HEK293 (cell line): ENCODE measurements at regions not wholly inside any gene's neighbourhood (a gene's known extent, or its start where the extent isn't known, plus 50 kb on each side); places are given as distances from the start of the nearest gene placed in this dataset.

Experiments
- CTCF ChIA-PET: fragments of 350-600 bp; formaldehyde crosslinking; extraction: SDS; loops from one replicate; lab custom pipeline; 2021; ENCODE audit warnings: antibody characterized with exemption; lab: Yijun Ruan, JAX
- POLR2A ChIA-PET: fragments of 300-600 bp; formaldehyde crosslinking; extraction: SDS; loops from one replicate; lab custom pipeline; 2020; ENCODE audit warnings: antibody characterized with exemption, inconsistent platforms; lab: Yijun Ruan, JAX
- H3K27ac ChIP-seq: fragments of 200-500 bp; sonication (Bioruptor generic); 2 replicates; pipeline ENCODE4 v1.5.1; 2014; ENCODE audit warnings: low read depth, low read length, control low read depth, inconsistent platforms; ENCODE audit errors: extremely low read depth
- H3K36me3 ChIP-seq, 2 experiments: fragments of 200-500 bp in 1 of 2; sonication (Bioruptor generic) in 1 of 2; 1 replicate in 1 of 2; 2 replicates in 1 of 2; pipeline ENCODE4 v1.5.1; 2014 to 2017; ENCODE audit warnings: inconsistent platforms in 2 of 2, low read length in 2 of 2; ENCODE audit not compliant: control insufficient read depth in 2 of 2, insufficient read depth in 1 of 2
- H3K4me1 ChIP-seq: fragments of 200-500 bp; sonication (Bioruptor generic); 2 replicates; pipeline ENCODE4 v1.5.1; 2014; ENCODE audit warnings: mild to moderate bottlenecking, low read length, inconsistent platforms; ENCODE audit not compliant: control insufficient read depth, insufficient read depth
- H3K4me3 ChIP-seq: 2 replicates; pipeline ENCODE4 v1.5.1; 2011; ENCODE audit warnings: low read depth, mild to moderate bottlenecking, control low read depth, low read length, moderate library complexity
- H3K9me3 ChIP-seq: fragments of 200-500 bp; sonication (Bioruptor generic); 2 replicates; pipeline ENCODE4 v1.5.1; 2014; ENCODE audit warnings: low read depth, low read length, inconsistent platforms; ENCODE audit not compliant: control insufficient read depth, insufficient read depth
- BCL11B ChIP-seq: fragments of 450-650 bp; formaldehyde crosslinking; IDR thresholded peaks from 2 replicates; pipeline ENCODE4 v1.5.1; 2016; ENCODE audit warnings: low read depth, missing biosample characterization, missing genetic modification characterization
- GFI1B ChIP-seq: fragments of 450-650 bp; formaldehyde crosslinking; IDR thresholded peaks from 2 replicates; pipeline ENCODE4 v1.5.1; 2016; ENCODE audit warnings: missing biosample characterization, missing genetic modification characterization
- KLF9 ChIP-seq: fragments of 450-650 bp; formaldehyde crosslinking; IDR thresholded peaks from 2 replicates; pipeline ENCODE4 v1.5.1; 2016; ENCODE audit warnings: missing biosample characterization, missing genetic modification characterization, low read depth
- SP3 ChIP-seq: fragments of 450-650 bp; formaldehyde crosslinking; IDR thresholded peaks from 2 replicates; pipeline ENCODE4 v1.5.1; 2016; ENCODE audit warnings: missing biosample characterization, missing genetic modification characterization
- ZBTB11 ChIP-seq: fragments of 450-650 bp; formaldehyde crosslinking; conservative IDR thresholded peaks from 2 replicates; pipeline ENCODE4 v1.5.1; 2016; ENCODE audit warnings: low read depth, missing biosample characterization, missing genetic modification characterization
- ZBTB26 ChIP-seq: fragments of 450-650 bp; formaldehyde crosslinking; optimal IDR thresholded peaks from 2 replicates; pipeline ENCODE3; 2016; ENCODE audit warnings: missing biosample characterization, mild to moderate bottlenecking, missing genetic modification characterization
- ZBTB49 ChIP-seq: fragments of 450-650 bp; formaldehyde crosslinking; IDR thresholded peaks from 2 replicates; pipeline ENCODE4 v1.5.1; 2016; ENCODE audit warnings: missing biosample characterization, missing genetic modification characterization, low read depth
- ZNF155 ChIP-seq: fragments of 450-650 bp; formaldehyde crosslinking; IDR thresholded peaks from 2 replicates; pipeline ENCODE4 v1.5.1; 2016; ENCODE audit warnings: missing biosample characterization, missing genetic modification characterization
- ZNF398 ChIP-seq: fragments of 450-650 bp; formaldehyde crosslinking; IDR thresholded peaks from 2 replicates; pipeline ENCODE4 v1.5.1; 2017; ENCODE audit warnings: missing biosample characterization, missing genetic modification characterization
- ZNF404 ChIP-seq: fragments of 450-650 bp; formaldehyde crosslinking; IDR thresholded peaks from 2 replicates; pipeline ENCODE4 v1.5.1; 2017; ENCODE audit warnings: missing biosample characterization, missing genetic modification characterization
- ZNF449 ChIP-seq: fragments of 450-650 bp; formaldehyde crosslinking; IDR thresholded peaks from 2 replicates; pipeline ENCODE4 v1.5.1; 2017; ENCODE audit warnings: missing biosample characterization, mild to moderate bottlenecking, missing genetic modification characterization, moderate library complexity
- ZNF501 ChIP-seq: fragments of 450-650 bp; formaldehyde crosslinking; IDR thresholded peaks from 2 replicates; pipeline ENCODE4 v1.5.1; 2016; ENCODE audit warnings: missing biosample characterization, missing genetic modification characterization
- ZNF548 ChIP-seq: fragments of 450-650 bp; formaldehyde crosslinking; IDR thresholded peaks from 2 replicates; pipeline ENCODE4 v1.5.1; 2016; ENCODE audit warnings: missing biosample characterization, missing genetic modification characterization
- ZNF558 ChIP-seq: fragments of 450-650 bp; formaldehyde crosslinking; IDR thresholded peaks from 2 replicates; pipeline ENCODE4 v1.5.1; 2016; ENCODE audit warnings: missing biosample characterization, missing genetic modification characterization
- ZNF596 ChIP-seq: fragments of 450-650 bp; IDR thresholded peaks from 2 replicates; pipeline ENCODE4 v1.5.0; 2018; ENCODE audit warnings: missing biosample characterization, mild to moderate bottlenecking, missing genetic modification characterization, moderate library complexity
- ZNF639 ChIP-seq: fragments of 450-650 bp; formaldehyde crosslinking; IDR thresholded peaks from 2 replicates; pipeline ENCODE4 v1.5.1; 2016; ENCODE audit warnings: missing biosample characterization, missing genetic modification characterization
- ZNF645 ChIP-seq: fragments of 450-650 bp; formaldehyde crosslinking; IDR thresholded peaks from 2 replicates; pipeline ENCODE4; 2016; ENCODE audit warnings: missing biosample characterization, missing genetic modification characterization
- ZSCAN30 ChIP-seq: fragments of 450-650 bp; IDR thresholded peaks from 2 replicates; pipeline ENCODE4 v1.5.1; 2018; ENCODE audit warnings: missing biosample characterization, mild to moderate bottlenecking, missing genetic modification characterization, moderate library complexity

GRCh38 chr3:34387826-34388564 is 589.6 kb downstream of the PDCD6IP start:
- POLR2A ChIA-PET: no interaction called here
- no peaks in the 10 kb centered on the region for H3K9me3 ChIP-seq
- TF ChIP-seq GFI1B (no peak), ZBTB49 (tag by site-specific recombination) (no peak), ZNF558 (tag by site-specific recombination) (no peak), ZNF155 (no peak), ZNF449 (tag by site-specific recombination) (no peak), ZSCAN30 (tag by site-specific recombination) (no peak), ZBTB11 (tag by site-specific recombination) (no peak), ZNF645 (tag by site-specific recombination) (no peak), ZNF398 (tag by site-specific recombination) (no peak), BCL11B (tag by site-specific recombination) (no peak), ZNF548 (tag by site-specific recombination) (no peak), ZNF639 (tag by site-specific recombination) (no peak), KLF9 (tag by site-specific recombination) (no peak), SP3 (tag by site-specific recombination) (no peak), ZNF501 (tag by site-specific recombination) (no peak), ZBTB26 (tag by site-specific recombination) (no peak), ZNF596 (tag by site-specific recombination) (no peak), ZNF404 (tag by site-specific recombination) (no peak)
- TF ChIP-seq, all 188 proteins: peak for 0
- H3K36me3 ChIP-seq: no peaks in the 10 kb centered on the region
- CTCF ChIA-PET: interaction anchor here (0.6 to 1.3 kb wide), 4 partner anchors 12 to 271 kb away, joined by 3 to 4 read pairs (median 3); no protein-coding TSS in a partner anchor
- H3K4me3 ChIP-seq: no peak overlapping the region
- H3K27ac ChIP-seq: no peak overlapping the region
- no peaks in the 10 kb centered on the region for H3K4me1 ChIP-seq
